ENCODE measurements at regions not wholly inside any gene's neighbourhood (a gene's known extent, or its start where the extent isn't known, plus 50 kb on each side); places are given as distances from the start of the nearest gene placed in this dataset.

GRCh38 chr3:74124782-74125181, 489.7 kb downstream of the CNTN3 start:
- DNase-seq: peak in 1 of 2 experiments; percentile 1

GRCh38 chr3:74122281-74122680, 492.2 kb downstream of the CNTN3 start:
- no peak for DNase-seq

GRCh38 chr3:74121761-74122160, 492.7 kb downstream of the CNTN3 start:
- no peak for DNase-seq

GRCh38 chr3:74119221-74119620, 494.5 kb upstream of the PDZRN3 start:
- no peak for DNase-seq

- DNase-seq: no peak
These were observed 491.2 kb upstream of the PDZRN3 start for GRCh38 chr3:74115906-74116305.

- DNase-seq: no peak
These were observed 482.7 kb upstream of the PDZRN3 start for GRCh38 chr3:74107451-74107850.

GRCh38 chr3:74106925-74107324, 482.2 kb upstream of the PDZRN3 start:
- DNase-seq: peak in 1 of 2 experiments; percentile 1

- DNase-seq: no peak
These were observed 466.5 kb upstream of the PDZRN3 start for GRCh38 chr3:74091204-74091603.

- no peak for DNase-seq
These were observed 465.1 kb upstream of the PDZRN3 start for GRCh38 chr3:74089814-74090213.

- no peak for DNase-seq
These were observed 455.3 kb upstream of the PDZRN3 start for GRCh38 chr3:74080056-74080461.

- DNase-seq: no peak
These were observed 450.5 kb upstream of the PDZRN3 start for GRCh38 chr3:74075241-74075640.

- no peak for DNase-seq
These were observed 450.0 kb upstream of the PDZRN3 start for GRCh38 chr3:74074700-74075099.

- DNase-seq: peak; percentile 12 to 69
These were observed 442.6 kb upstream of the PDZRN3 start for GRCh38 chr3:74067296-74067695.

- DNase-seq: no peak
These were observed 441.7 kb upstream of the PDZRN3 start for GRCh38 chr3:74066456-74066855.

- DNase-seq: no peak
These were observed 435.3 kb upstream of the PDZRN3 start for GRCh38 chr3:74059923-74060600.

GRCh38 chr3:74059301-74059922, 434.7 kb upstream of the PDZRN3 start:
- no peak for DNase-seq

GRCh38 chr3:74057169-74057568, 432.4 kb upstream of the PDZRN3 start:
- DNase-seq: no peak

GRCh38 chr3:74055061-74055460, 430.3 kb upstream of the PDZRN3 start:
- no peak for DNase-seq

- no peak for DNase-seq
These were observed 429.8 kb upstream of the PDZRN3 start for GRCh38 chr3:74054566-74054965.

- DNase-seq: no peak
These were observed 429.3 kb upstream of the PDZRN3 start for GRCh38 chr3:74053970-74054516.

- no peak for DNase-seq
These were observed 424.7 kb upstream of the PDZRN3 start for GRCh38 chr3:74049444-74049843.

GRCh38 chr3:74048699-74049098, 424.0 kb upstream of the PDZRN3 start:
- peak in 1 of 2 experiments; percentile 6 for DNase-seq

- no peak for DNase-seq
These were observed 420.3 kb upstream of the PDZRN3 start for GRCh38 chr3:74045000-74045399.

- DNase-seq: no peak
These were observed 416.4 kb upstream of the PDZRN3 start for GRCh38 chr3:74041068-74041675.
